HG02678 (cell line): ENCODE measurements at regions not wholly inside any gene's neighbourhood (a gene's known extent, or its start where the extent isn't known, plus 50 kb on each side); places are given as distances from the start of the nearest gene placed in this dataset.
"Not testable (repeated sequence)": the region's sequence is repeated elsewhere in the genome, so short reads cannot be mapped to it uniquely, and the experiment has no call there.

ENCODE experiments used
- ATAC-seq: cut with Tn5 transposase; IDR thresholded peaks from one replicate; pipeline ENCODE4 v1.9.1; 2021; ENCODE audit warnings: mild to moderate bottlenecking, moderate library complexity; ENCODE audit not compliant: unreplicated experiment

DNA sequence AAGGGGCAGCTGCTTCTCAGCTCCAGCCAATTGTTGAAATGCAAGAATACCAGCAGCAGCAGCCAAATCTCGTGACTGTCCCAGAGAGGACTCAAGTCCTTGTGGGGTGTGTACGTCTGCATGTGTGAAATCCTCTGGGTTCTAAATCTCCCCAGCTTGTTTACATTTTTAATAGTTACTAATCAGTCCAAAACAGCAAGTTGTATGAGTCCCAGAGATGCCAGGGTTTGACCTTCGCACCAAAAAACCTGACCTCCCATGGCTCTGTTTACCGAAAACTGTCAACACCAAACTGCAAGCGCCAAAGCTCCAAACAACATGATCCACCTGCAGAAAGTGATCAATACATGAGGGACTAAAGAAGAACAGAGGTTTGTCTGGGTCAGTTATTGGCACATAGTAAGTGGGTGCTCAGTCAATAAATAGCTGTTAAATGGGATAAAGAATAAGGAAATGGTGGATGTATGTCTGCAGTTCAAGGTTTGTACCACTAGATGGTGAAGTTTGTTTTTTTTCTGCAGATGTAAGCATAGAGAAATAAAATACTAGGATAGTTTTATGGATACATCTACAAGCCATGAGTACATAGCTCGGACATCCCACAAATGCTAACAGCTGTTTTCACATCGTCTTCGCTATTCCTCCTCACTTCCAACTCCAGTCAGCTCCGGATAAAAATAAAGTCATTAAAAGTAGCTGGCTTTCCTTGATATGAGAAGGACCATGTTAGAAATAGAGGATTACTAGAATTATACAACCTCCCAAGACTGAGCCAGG is 85.3 kb upstream of the ADRB2 start:
- peak; percentile 55 for ATAC-seq

GRCh38 chr5:148741766-148742165 is 84.6 kb upstream of the ADRB2 start:
- ATAC-seq, result not testable (repeated sequence)

- not testable (repeated sequence) for ATAC-seq
Measured at GRCh38 chr5:148744380-148744779, 82.0 kb upstream of the ADRB2 start.

GRCh38 chr5:148746826-148747535 is 79.4 kb upstream of the ADRB2 start:
- ATAC-seq, result peak; percentile 90

DNA sequence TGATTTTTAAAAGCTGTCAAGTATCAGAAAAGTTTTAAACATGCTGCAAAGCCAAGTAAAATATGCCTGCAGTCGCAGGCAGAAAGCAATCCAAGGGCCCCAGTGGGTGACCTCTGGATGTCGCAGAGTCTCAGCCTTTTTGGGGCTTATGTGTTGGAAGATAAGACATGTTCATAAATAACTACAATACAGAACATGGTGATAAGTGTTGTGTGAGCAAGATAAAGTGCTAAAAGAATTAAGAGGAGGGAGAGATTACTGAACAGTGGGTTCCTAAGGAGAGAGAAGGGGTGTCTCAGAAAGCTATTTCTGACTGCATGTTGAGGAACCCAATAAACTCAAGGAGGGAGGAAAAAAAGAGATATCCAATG is 78.9 kb upstream of the ADRB2 start:
- ATAC-seq, result no peak

DNA sequence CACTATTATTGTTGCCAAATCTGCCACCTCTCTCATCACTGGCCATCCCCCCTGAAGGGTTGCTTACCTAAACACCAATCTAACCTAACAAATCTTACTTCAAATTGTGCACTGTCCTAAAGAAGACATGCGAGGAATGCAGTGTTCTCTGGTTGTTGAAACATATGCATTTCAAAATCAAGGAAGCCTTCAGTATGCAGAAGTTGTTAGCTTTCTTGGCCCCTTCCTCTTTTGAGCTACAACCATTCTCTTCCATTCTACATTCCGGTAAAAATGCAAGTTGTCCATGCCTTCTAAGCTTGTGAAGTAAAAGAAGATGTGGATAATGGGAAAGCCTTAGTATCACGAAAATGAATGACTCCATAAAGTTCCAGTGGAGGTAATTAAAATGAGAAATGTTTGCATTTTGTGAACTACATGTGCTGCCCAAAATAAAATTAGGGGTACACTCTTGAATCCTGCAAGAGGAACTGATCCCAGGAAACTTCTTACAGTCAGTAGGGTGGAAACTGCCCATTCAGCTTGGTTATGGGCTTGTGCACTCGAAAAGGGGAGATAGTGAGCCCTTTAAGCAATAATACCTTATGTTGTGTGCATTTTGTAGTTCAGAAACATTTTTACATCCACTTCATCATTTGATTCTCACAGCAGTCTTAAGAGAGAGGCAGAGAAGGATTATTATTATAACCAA is 77.6 kb upstream of the ADRB2 start:
- ATAC-seq, result no peak

DNA sequence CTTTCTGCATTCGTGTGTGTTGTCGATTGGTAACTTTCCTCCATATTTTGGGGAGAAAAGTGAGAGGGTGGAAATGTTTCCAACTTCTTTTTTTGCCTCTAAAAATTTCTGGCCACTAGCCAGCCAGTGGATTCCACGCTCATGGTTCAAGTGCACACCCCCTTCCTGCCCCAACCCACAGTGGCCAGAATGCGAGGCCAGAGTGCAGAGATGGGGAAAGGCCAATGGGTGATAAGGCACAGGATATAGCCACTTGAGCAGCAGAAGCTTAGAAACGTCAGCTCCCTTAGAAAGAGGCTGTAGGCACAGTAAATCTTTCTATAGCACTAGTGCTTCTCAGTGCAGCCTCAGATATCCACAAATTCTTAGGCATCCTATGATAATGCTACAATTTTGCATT is 75.8 kb upstream of the ADRB2 start:
- no peak for ATAC-seq

GRCh38 chr5:148751025-148751424 is 75.4 kb upstream of the ADRB2 start:
- no peak for ATAC-seq

DNA sequence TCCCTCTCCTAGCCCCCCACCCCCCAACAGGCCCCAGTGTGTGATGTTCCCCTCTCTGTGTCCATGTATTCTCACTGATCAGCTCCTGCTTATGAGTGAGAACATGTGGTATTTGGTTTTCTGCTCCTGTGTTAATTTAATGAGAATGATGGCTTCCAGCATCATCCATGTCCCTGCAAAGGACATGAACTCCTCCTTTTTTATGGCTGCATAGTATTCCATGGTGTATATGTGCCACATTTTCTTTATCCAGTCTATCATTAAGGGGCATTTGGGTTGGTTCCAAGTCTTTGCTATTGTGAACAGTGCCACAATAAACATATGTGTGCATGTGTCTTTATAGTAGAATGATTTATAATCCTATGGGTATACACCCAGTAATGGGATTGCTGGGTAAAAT is 74.0 kb upstream of the ADRB2 start:
- ATAC-seq, result not testable (repeated sequence)

GRCh38 chr5:148759101-148759500 is 67.3 kb upstream of the ADRB2 start:
- no peak for ATAC-seq

DNA sequence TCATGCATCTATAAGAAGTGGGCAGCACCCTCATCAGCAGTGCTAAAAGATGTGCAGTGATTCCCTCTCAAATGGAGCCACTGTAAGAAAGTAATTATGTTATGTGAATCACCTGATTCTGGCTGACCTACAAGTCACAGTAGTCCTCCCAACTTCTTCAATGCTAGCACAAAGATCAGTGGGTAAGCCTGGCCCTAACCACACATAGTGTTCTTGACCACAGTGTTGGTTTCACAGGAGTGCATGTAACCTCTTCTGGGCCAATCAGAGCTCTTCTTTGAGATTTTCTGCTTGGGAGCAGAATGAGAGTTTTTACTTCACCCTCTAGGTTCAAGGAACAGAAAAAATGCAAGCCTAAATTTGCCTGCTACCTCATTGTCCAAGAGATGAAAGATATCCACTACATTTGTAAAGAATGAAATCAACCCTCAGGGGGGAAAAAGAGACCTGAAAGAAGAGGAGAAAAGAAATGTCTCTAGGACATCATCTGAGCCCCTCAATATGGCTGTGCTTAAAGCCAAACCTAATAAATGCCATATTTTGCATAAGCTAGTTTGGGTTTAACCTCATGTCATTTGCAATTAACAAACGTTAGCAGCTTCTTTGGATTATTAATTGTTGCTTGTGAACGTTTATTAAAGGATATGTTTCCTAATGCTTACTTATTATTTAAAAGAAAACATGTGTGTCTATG is 65.3 kb upstream of the ADRB2 start:
- ATAC-seq, result peak; percentile 100

GRCh38 chr5:148763996-148764395 is 62.4 kb upstream of the ADRB2 start:
- no peak for ATAC-seq

GRCh38 chr5:148765061-148765460 is 61.4 kb upstream of the ADRB2 start:
- ATAC-seq, result no peak

DNA sequence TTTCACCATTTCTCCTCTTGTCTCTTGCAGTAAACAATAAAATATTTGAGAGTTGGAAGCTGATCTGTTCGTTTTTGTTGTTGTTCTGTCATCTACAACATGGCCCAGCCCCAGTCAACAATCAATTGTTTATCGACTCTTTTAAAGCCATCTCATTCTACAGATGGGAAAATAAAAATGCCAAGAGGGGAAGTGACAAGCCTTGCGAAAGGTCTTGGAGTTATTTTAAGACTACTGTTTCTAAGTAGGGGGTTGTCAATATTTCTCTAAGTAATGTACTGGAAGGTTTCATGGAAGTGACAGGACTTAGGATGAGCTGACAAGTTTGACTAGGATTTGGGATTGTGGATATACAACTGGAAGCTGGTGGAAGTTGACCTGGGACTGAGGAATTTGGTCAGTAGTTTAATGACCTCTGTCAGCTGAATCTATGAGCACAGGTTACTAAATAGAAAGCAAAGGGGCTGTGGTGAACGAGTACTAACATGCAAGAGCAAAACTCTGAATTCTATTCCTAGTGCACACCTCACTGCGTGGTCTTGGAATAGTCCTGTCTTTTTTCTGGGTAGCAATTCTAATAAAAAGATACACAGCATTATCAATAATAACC is 57.5 kb upstream of the ADRB2 start:
- ATAC-seq, result no peak

DNA sequence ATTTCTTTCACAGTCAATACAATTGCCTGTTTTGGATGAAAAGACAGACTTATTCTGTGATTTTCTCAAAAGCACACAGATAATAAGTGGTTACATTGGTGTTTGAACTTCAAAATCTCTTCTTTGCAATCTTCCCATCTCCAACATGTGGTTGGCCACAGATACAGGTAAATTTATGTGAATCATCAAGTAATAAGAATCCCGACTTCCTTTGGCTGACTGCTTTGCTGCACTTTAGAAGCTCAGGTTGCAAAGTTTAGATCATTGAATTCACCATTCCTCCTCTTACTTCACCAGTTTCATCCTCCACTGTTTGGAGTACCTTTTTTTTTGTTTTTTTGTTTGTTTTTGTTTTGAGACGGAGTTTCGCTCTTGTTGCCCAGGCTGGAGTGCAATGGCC is 56.5 kb upstream of the ADRB2 start:
- no peak for ATAC-seq

DNA sequence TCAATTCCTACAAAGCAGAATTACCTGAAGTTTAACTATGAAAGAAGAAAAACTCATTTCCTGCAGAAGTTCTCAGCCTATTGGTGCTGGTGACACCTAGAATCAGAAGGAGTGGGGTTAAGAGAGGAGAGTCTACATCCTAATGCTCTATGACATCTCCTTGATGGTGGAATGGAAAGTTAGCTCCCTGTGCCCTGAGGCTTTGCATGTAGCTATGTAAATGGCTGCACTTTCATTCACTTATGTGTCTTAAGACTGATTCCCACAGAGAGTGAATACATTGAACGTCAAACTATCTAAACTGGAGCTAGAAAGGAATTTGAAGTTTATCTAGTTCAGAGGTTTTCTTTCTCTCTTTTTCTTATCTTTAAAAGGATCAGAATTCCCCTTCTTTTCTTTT is 52.1 kb upstream of the ADRB2 start:
- ATAC-seq, result no peak

DNA sequence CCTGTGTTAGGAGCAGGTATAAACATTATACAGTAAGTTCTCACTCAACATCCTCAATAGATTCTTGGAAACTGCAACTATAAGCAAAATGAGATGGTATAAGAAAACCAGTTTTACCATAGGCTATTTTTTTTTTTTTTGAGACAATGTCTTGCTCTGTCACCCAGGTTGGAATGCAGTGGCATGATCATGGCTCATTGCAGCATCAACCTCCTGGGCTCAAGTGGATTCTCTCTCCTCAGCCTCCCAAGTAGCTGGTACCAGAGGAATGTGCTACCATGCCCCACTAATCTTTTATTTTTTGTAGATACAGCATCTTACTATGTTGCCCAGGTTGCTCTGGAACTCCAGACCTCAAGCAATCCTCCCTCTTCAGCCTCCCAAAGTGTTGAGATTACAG is 50.1 kb upstream of the ADRB2 start:
- no peak for ATAC-seq
